Activated CD4-positive, alpha-beta T cell treated with anti-CD3 and anti-CD28 coated beads, Interleukin-2, amount 50 U/mL, for 4 hours (primary cell): ENCODE measurements at regions not wholly inside any gene's neighbourhood (a gene's known extent, or its start where the extent isn't known, plus 50 kb on each side); places are given as distances from the start of the nearest gene placed in this dataset.

Experiments
- DNase-seq, 2 experiments: peaks; one replicate each; pipeline ENCODE4 v3.0.0-alpha.2; 2020

GRCh38 chr22:49213731-49214352 is 613.8 kb downstream of the BRD1 start:
- DNase-seq = no peak

GRCh38 chr22:49212466-49212865 is 615.2 kb downstream of the BRD1 start:
- DNase-seq = no peak

GRCh38 chr22:49212002-49212401 is 615.7 kb downstream of the BRD1 start:
- DNase-seq = no peak

- no peak for DNase-seq
Observed at GRCh38 chr22:49211176-49211575, 616.5 kb downstream of the BRD1 start.

- no peak for DNase-seq
Observed at GRCh38 chr22:49210606-49211005, 617.1 kb downstream of the BRD1 start.

- no peak for DNase-seq
Observed at GRCh38 chr22:49209452-49210195, 618.0 kb downstream of the BRD1 start.

- DNase-seq = no peak
Observed at GRCh38 chr22:49208768-49209252, 618.9 kb downstream of the BRD1 start.

GRCh38 chr22:49208004-49208402 is 619.7 kb downstream of the BRD1 start:
- DNase-seq = no peak

- no peak for DNase-seq
Observed at GRCh38 chr22:49207008-49208003, 620.4 kb downstream of the BRD1 start.

- no peak for DNase-seq
Observed at GRCh38 chr22:49206281-49206680, 621.4 kb downstream of the BRD1 start.

GRCh38 chr22:49205483-49205800 is 622.2 kb downstream of the BRD1 start:
- DNase-seq = no peak

- DNase-seq = no peak
Observed at GRCh38 chr22:49204599-49205482, 622.8 kb downstream of the BRD1 start.

GRCh38 chr22:49203859-49204598 is 623.6 kb downstream of the BRD1 start:
- no peak for DNase-seq

GRCh38 chr22:49203091-49203858 is 624.4 kb downstream of the BRD1 start:
- DNase-seq = no peak

- DNase-seq = no peak
Observed at GRCh38 chr22:49202226-49202625, 625.4 kb downstream of the BRD1 start.

GRCh38 chr22:49201046-49201970 is 626.4 kb downstream of the BRD1 start:
- no peak for DNase-seq

GRCh38 chr22:49199224-49199623 is 628.4 kb downstream of the BRD1 start:
- no peak for DNase-seq

- DNase-seq = no peak
Observed at GRCh38 chr22:49198705-49199084, 629.0 kb downstream of the BRD1 start.

- DNase-seq = no peak
Observed at GRCh38 chr22:49197986-49198704, 629.5 kb downstream of the BRD1 start.
